ENCODE measurements at regions not wholly inside any gene's neighbourhood (a gene's known extent, or its start where the extent isn't known, plus 50 kb on each side); places are given as distances from the start of the nearest gene placed in this dataset.
"Not testable (repeated sequence)": the region's sequence is repeated elsewhere in the genome, so short reads cannot be mapped to it uniquely, and the experiment has no call there.

GRCh38 chr2:40700231-40700954 is 248.5 kb upstream of the SLC8A1 start:
- no peak for DNase-seq (ENCODE audit: low read depth)
- no peak for TF ChIP-seq CTCF (IDR thresholded peaks at IDR 0.05; ENCODE audit: insufficient read depth, low read depth, low read length, missing control alignments)
- no peak overlapping the region for H3K4me3 ChIP-seq (ENCODE audit: low read depth, low read length)

- DNase-seq (ENCODE audit: low read depth); H3K4me3 ChIP-seq (ENCODE audit: low read depth, low read length): not testable (repeated sequence)
Observed at GRCh38 chr2:40712197-40712894, 260.5 kb upstream of the SLC8A1 start.

- TF ChIP-seq CTCF (IDR thresholded peaks at IDR 0.05; ENCODE audit: insufficient read depth, low read depth, low read length, missing control alignments) = no peak
Observed at GRCh38 chr2:40716879-40717278, 265.0 kb upstream of the SLC8A1 start.

GRCh38 chr2:40719414-40719813 is 267.5 kb upstream of the SLC8A1 start:
- no peak for TF ChIP-seq CTCF (IDR thresholded peaks at IDR 0.05; ENCODE audit: insufficient read depth, low read depth, low read length, missing control alignments)
- H3K4me3 ChIP-seq (ENCODE audit: low read depth, low read length) = no peak overlapping the region
- DNase-seq (ENCODE audit: low read depth) = no peak

More at GRCh38 chr2:40716879-40717278, 265.0 kb upstream of the SLC8A1 start:
- no peak for DNase-seq (ENCODE audit: low read depth)
- H3K4me3 ChIP-seq (ENCODE audit: low read depth, low read length) = no peak overlapping the region

- no peak overlapping the region for H3K4me3 ChIP-seq (ENCODE audit: low read depth, low read length)
- no peak for DNase-seq (ENCODE audit: low read depth)
- TF ChIP-seq CTCF (IDR thresholded peaks at IDR 0.05; ENCODE audit: insufficient read depth, low read depth, low read length, missing control alignments) = no peak
Observed at GRCh38 chr2:40721595-40721994, 269.7 kb upstream of the SLC8A1 start.

GRCh38 chr2:40723194-40723593 is 271.3 kb upstream of the SLC8A1 start:
- TF ChIP-seq CTCF (IDR thresholded peaks at IDR 0.05; ENCODE audit: insufficient read depth, low read depth, low read length, missing control alignments) = no peak
- no peak for DNase-seq (ENCODE audit: low read depth)
- H3K4me3 ChIP-seq (ENCODE audit: low read depth, low read length) = no peak overlapping the region

- H3K4me3 ChIP-seq (ENCODE audit: low read depth, low read length) = no peak overlapping the region
- DNase-seq (ENCODE audit: low read depth) = no peak
- no peak for TF ChIP-seq CTCF (IDR thresholded peaks at IDR 0.05; ENCODE audit: insufficient read depth, low read depth, low read length, missing control alignments)
Observed at GRCh38 chr2:40725040-40725439, 273.1 kb upstream of the SLC8A1 start.

Data from GM12865 (cell line).